Inflammatory macrophage treated with lipopolysaccharide for 4 hours (primary cell): ENCODE measurements at regions not wholly inside any gene's neighbourhood (a gene's known extent, or its start where the extent isn't known, plus 50 kb on each side); places are given as distances from the start of the nearest gene placed in this dataset.
"Not testable (repeated sequence)": the region's sequence is repeated elsewhere in the genome, so short reads cannot be mapped to it uniquely, and the experiment has no call there.

Experiments
- DNase-seq: peaks from one replicate; pipeline ENCODE4 v3.0.0-alpha.2; 2020

- no peak for DNase-seq
Measured at GRCh38 chr13:86877441-86877840, 793.7 kb upstream of the SLITRK5 start.

GRCh38 chr13:86878781-86879180 is 792.4 kb upstream of the SLITRK5 start:
- no peak for DNase-seq

GRCh38 chr13:86881390-86881789 is 789.8 kb upstream of the SLITRK5 start:
- no peak for DNase-seq

GRCh38 chr13:86882107-86882506 is 789.1 kb upstream of the SLITRK5 start:
- DNase-seq, result no peak

DNA sequence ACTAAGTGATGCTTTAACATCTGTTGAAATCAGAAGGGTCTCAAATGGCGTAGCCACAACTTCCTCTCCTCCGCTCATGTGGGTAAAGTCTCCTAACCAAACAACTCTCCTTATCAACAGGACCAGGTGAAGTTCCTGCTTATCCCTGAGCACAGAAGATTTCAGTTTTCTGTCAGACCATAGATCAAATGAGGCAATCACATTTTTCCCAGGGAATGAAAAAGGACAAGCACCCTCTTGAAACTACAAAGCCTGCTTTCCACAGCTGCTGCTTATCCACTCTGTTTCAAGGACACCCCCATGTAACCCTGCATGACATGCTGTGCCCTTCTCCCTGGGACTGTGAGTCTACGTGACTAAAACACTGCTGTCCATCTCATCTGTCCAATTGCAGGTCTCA is 788.3 kb upstream of the SLITRK5 start:
- DNase-seq, result no peak

DNA sequence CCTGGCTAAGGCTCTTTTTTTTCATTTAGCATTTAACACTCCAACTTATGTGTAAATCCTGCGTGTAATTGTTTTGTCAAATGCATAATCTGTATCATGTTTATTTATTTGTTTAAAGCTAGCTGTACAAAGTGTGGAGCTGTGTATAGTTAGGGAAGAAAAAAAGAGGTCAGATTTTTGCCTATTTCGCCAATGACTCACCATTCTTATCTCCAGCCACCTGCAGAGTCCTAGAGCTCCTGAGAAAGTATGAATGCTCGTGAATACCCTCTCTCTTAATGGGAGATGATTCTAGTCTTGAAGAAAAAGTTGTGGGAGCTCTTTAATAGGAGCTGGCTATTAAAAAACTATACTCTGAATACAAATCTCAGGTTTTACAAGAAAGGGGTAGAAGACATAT is 778.8 kb upstream of the SLITRK5 start:
- no peak for DNase-seq

- no peak for DNase-seq
Measured at GRCh38 chr13:86900906-86901305, 770.3 kb upstream of the SLITRK5 start.

DNA sequence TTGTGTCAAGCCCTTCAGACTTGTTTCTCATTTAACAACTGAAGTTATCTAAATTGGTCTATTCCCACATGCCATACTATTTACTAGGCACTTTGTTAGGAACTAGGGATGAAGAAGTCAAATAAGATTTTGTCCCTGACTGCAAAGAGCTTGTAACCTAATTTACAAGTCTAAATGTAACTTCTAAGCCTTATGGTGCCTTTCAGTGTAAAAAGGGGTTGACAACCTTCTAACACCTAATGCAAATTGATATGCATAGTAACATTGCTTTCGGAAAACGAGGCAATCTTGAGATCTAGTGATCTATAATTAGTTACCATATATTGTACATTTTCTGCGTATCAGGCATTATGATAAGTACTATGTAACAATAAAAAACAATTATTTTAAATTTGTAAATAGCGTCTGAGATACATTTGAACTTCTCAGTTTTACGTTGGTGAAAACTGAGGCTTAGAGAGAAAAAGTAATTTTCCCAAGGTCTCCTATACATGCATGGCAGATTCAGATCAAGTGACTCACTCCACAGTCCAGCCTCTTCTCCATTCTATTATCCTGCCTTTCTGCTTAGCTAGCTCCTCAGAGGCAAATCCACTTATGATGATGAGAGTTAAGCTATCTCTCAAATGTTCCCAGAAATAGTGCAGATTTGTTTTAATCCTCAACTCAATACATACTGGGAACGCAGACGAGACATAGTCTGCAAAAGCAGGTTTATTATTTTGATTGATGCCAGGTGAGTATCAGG is 764.9 kb upstream of the SLITRK5 start:
- no peak for DNase-seq

- no peak for DNase-seq
Measured at GRCh38 chr13:86907156-86907555, 764.0 kb upstream of the SLITRK5 start.

DNA sequence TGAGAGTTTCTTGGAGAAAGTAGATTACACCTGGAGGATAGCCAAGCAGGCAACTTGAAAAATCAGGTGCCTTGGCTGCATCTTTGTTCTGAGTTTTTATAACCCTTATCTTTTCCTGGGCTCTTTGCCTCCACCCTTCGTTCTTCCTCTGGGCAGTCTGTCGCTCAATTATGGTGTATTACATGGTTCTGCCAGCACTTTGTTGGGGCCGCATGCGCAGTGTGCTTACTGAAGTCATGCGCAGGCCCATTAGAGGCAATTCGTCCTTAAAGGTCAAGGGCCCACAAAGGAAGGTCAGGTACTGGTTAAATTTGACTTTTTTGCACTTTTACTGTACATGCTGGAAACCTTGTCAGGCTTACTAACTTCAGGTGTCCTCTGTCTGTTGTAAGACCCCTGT is 761.9 kb upstream of the SLITRK5 start:
- DNase-seq, result no peak

DNA sequence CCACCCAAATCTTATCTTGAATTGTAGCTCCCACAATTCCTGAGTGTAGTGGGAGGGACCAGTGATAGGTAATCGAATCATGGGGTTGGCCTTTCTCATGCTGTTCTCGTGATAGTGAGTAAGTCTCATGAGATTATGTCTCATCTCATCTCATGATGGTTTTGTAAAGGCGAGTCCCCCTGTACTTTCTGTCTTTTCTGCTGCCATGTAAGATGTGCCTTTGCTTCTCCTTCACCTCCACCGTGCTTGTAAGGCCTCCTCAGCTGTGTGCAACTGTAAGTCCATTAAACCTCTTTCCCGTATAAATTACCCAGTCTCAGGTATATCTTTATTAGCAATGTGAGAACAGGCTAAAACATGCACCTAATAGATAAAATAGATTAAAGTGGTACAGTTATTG is 756.4 kb upstream of the SLITRK5 start:
- DNase-seq, result no peak

DNA sequence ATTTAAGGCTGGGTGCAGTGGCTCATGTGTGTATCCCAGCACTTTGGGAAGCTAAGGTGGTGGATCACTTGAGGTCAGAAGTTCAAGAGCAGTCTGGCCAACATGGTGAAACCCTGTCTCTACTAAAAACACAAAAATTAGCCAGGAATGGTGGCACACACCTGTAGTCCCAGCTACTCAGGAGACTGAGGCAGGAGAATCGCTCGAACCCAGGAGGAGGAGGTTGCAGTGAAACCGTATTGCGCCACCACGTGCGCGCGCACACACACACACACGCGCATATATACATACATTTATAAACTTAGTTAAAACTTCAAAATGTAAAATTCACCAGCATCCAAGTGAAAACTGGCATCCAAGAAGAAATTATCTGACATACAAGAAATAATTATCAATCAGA is 753.7 kb upstream of the SLITRK5 start:
- DNase-seq, result not testable (repeated sequence)

DNA sequence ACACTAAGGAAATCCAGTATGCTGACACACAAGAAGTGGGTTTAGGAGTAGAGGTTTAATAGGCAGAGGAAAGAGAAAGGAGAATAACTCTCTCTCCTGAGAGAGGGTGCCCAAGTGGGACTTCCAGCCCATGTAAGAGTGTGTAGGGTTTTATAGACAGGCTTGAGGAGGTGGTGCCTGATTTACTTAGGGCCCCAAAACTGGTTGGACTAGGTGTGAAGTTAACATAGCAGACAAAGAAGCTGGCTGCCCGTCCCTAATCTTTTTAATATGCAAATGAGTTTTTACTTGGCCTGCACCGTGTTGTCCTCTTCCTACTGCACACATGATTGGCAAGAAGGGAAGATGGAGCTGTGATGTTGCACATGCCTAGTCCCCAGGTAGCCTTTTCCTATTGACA is 752.5 kb upstream of the SLITRK5 start:
- DNase-seq, result no peak

DNA sequence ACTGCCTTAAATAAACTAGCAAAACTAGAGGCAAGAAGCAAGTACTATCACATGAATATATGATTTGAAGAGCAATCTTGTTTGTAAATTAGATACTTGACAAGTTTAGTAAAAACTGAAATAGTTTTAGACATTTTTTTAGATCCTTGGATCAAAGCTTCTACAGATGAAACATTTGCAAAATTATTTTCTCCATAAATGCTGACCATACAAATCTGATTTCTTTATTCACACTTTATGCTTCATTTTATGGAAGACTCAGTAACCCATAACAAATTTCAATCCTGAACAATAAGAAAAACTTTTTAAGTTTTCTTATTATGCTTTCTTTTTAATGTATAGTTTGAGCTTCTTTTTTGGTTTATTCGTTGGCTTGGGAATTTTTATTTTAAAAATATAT is 750.2 kb upstream of the SLITRK5 start:
- no peak for DNase-seq

DNA sequence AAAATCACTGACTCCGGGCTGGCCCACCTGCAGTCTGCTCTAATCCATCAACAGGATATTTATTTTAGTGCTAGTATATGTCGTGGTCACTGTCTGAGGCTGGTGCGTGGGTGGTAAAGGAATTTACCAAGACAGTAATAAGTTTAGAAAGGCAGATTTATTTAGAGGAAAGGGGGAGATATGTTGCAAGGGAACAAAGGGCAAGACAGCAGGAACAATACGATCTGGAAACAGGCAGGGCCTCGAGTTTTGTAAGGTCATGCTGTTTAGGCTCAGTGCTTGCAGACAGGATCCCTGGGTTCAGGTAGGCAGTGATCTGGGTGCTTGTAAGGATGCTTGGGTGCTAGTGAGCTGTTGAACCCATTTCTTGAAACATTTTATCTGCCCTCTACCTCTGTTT is 748.2 kb upstream of the SLITRK5 start:
- no peak for DNase-seq

GRCh38 chr13:86926916-86927315 is 744.3 kb upstream of the SLITRK5 start:
- DNase-seq, result not testable (repeated sequence)

GRCh38 chr13:86932776-86933334 is 738.3 kb upstream of the SLITRK5 start:
- DNase-seq, result no peak

- DNase-seq, result no peak
Measured at GRCh38 chr13:86933676-86934075, 737.5 kb upstream of the SLITRK5 start.

DNA sequence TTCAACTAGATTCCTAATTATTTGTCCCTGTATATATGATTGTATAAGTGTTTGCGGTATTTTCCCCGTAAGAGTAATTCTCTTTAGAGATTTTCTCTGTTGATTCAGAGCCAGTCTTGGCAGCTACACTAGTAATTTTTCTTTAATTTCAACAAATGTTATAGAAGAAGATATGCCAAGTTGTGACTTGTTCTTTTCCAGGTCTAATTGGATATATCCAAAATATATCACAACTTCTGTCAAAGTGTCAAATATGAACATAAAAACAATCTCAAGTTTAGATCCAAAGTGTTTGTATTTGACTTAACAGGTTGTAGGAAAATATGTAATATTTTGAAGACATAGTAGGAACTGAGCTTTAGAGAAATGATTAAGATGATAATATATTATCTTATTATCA is 733.9 kb upstream of the SLITRK5 start:
- DNase-seq, result no peak

- no peak for DNase-seq
Measured at GRCh38 chr13:86945584-86945983, 725.6 kb upstream of the SLITRK5 start.

DNA sequence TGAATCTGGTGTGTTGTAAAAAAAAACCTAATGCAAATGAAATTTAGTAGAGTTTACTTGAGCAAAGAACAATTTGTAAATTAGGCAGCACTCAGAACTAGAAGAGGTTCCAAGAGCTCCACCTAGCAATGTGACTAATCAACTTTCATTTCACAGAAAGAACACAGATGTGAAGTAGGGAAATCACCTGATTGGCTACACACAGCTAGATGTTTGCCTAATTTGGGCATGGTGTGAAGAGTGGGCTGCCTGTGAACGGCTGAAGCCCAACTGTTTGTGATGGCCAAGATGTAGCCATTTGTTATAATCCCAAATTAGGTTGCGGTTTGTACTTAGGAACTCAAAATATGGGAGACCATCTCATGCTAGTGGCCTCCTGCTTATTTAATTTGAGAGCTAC is 724.4 kb upstream of the SLITRK5 start:
- DNase-seq, result no peak

DNA sequence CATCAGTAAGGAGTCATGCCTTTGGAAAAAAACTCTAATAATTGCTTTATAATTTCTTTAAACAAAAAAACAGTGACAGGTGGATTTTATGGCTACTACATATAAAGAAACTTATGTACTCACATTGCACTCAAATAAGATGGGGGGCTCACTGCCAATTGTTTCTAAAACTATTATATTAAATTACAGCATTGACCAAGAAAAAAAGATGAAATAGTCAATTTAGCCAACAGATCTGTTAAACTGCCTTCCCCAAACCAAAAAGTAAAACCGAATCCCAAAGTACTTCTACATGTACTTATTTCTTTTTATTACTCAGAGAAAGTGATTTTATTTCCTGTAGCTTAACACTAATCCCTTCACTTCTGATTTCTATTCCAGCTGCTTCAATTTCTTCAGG is 716.8 kb upstream of the SLITRK5 start:
- DNase-seq, result no peak

DNA sequence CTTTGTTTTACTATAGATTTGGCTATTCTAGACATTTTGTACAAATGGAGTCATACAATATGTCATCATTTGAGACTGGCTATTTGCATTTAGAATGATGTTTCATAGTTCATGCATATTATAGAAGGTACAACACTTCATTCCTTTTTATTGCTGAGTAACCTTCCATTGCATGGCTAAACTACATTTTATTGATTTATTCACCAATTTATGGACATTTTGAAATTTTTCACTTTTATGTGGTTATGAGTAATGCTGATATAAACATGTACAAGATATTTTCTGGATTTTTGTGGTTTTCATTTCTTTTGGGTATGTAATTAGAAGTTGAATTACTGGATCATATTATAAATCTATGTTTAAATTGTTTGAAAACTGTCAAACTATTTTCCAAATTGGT is 710.3 kb upstream of the SLITRK5 start:
- no peak for DNase-seq

GRCh38 chr13:86974251-86974994 is 696.7 kb upstream of the SLITRK5 start:
- DNase-seq, result no peak

DNA sequence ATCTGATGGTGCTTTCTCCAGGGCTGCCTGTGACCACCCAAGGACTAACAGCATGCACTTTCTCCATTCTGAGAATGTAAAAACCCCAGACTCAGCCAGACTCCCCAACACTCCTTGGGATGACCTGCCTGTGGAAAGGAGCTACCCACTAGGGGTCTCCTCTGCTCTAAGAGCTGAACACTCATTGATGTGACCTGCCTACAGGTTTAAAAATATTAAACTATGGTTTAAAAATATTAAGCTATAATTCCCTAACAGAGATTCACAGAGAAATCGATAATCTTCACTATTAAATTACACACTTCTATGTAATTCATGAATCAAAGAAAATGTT is 696.2 kb upstream of the SLITRK5 start:
- DNase-seq, result no peak
